ENCODE measurements at regions not wholly inside any gene's neighbourhood (a gene's known extent, or its start where the extent isn't known, plus 50 kb on each side); places are given as distances from the start of the nearest gene placed in this dataset.
"Not testable (repeated sequence)": the region's sequence is repeated elsewhere in the genome, so short reads cannot be mapped to it uniquely, and the experiment has no call there.

DNA sequence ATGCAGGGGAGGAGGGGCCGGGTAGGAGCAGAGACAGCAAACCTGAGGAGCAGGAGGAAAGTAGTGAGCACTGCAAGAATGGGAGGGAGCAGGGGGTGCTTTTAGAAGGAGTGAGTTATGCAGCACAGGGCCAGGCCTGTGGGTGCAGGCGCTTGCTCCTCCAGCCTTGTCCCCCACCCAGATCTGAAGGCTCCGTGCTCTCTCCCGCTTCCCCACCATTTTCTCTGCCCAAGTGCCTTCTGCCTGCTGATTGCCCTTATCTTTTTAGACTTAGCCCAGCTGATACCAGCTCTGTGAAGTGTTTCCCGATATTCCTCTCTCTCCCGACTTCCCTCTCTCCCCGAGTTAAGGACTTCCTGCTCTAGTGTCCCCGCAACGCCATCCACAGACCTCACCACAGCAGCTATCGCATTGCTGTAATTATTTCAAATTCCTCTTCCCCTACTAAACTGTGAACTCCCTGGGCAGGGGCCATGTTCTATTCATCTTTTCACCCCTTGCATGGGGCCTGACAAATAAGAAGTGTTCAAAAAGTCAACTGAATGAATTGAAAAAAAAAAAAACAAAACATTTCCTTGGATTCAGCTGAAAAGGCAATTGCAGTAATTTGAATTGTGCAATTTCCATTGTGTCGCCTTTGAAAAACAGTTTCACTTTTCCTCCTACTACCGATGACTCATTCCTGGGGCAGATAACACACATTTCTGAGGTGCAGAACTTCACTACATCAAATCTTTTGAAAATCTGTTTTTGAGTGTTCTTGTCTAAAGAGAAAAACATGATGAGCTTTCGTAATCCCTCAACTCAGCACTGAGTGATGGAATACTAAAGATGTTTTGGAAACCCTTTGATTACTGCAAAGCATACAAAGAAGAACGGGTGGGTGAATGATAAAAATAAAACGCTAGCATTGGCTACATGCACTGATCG lies 69.7 kb upstream of the BMAL1 start:
- H3K4me1 ChIP-seq (ENCODE audit: control insufficient read depth, insufficient read depth, low read length, poor library complexity, severe bottlenecking): peaks cover 32% of the 10 kb centered on the region
- H3K9me3 ChIP-seq (ENCODE audit: control insufficient read depth, low read length): no peaks in the 10 kb centered on the region
- H3K27ac ChIP-seq (ENCODE audit: low read depth, low read length, severe bottlenecking): peak overlapping the region; percentile 79
- H3K36me3 ChIP-seq (ENCODE audit: control insufficient read depth, insufficient read depth, low read length): no peaks in the 10 kb centered on the region
- no peak overlapping the region for H3K4me3 ChIP-seq (ENCODE audit: extremely low read depth, insufficient read depth, low read length, poor library complexity, severe bottlenecking)
- WGBS, 2 experiments (ENCODE audit: insufficient coverage in 2 of 2): 32 to 60% methylated on average over 8 to 12 of the region's 16 CpGs

DNA sequence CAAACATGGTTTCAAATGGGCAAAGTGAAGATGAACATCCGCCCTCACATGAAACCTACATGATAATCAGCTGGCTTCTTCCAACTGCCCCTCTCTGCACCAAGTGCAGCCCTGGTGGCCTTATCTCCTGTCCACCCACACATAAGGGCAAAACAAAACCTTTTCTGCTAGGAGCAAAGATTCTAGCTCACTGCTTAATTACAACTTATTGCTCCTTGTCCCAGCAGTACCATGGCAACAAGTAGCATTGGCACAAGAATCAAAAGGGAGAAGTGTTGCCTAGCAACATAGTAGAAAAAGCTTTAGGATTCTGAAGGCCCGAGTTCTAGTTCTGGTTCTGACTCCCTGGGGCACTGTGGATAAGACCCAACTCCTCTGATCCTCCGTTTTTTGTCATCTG lies 68.7 kb upstream of the BMAL1 start:
- WGBS, 2 experiments (ENCODE audit: insufficient coverage in 2 of 2): 82 to 87% methylated on average over 2 of the region's 3 CpGs
- H3K4me3 ChIP-seq (ENCODE audit: extremely low read depth, insufficient read depth, low read length, poor library complexity, severe bottlenecking): no peak overlapping the region
- H3K9me3 ChIP-seq (ENCODE audit: control insufficient read depth, low read length): no peaks in the 10 kb centered on the region
- no peaks in the 10 kb centered on the region for H3K36me3 ChIP-seq (ENCODE audit: control insufficient read depth, insufficient read depth, low read length)
- peak overlapping the region; percentile 79 for H3K27ac ChIP-seq (ENCODE audit: low read depth, low read length, severe bottlenecking)
- H3K4me1 ChIP-seq (ENCODE audit: control insufficient read depth, insufficient read depth, low read length, poor library complexity, severe bottlenecking): peaks cover 32% of the 10 kb centered on the region

GRCh38 chr11:13209379-13209778 lies 68.2 kb upstream of the BMAL1 start:
- no peaks in the 10 kb centered on the region for H3K36me3 ChIP-seq (ENCODE audit: control insufficient read depth, insufficient read depth, low read length)
- no peak overlapping the region for H3K4me3 ChIP-seq (ENCODE audit: extremely low read depth, insufficient read depth, low read length, poor library complexity, severe bottlenecking)
- peaks cover 36% of the 10 kb centered on the region for H3K4me1 ChIP-seq (ENCODE audit: control insufficient read depth, insufficient read depth, low read length, poor library complexity, severe bottlenecking)
- no peaks in the 10 kb centered on the region for H3K9me3 ChIP-seq (ENCODE audit: control insufficient read depth, low read length)
- WGBS, 2 experiments (ENCODE audit: insufficient coverage in 2 of 2): no CpG with 5 or more reads among the region's 3 CpGs
- no peak overlapping the region for H3K27ac ChIP-seq (ENCODE audit: low read depth, low read length, severe bottlenecking)

DNA sequence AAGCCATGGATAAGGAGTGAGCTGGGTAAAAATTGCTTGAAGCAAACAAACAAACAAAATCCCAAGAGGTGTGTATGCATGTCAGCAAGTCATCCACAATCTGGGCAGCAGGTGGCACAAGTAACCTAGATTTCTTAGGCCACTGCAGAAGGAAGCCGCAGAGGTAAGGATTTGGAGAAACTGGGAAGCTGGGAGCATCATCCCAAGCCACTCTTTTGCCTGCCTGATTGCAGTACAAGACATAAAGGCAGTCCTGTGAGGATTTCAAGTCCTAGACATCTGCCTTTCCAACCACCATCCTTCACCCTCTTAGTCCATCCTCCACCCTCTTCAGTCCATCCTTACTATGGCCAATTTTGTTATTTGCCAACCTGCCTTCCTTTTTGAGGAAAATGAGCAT lies 67.2 kb upstream of the BMAL1 start:
- H3K4me3 ChIP-seq (ENCODE audit: extremely low read depth, insufficient read depth, low read length, poor library complexity, severe bottlenecking): no peak overlapping the region
- peaks cover 42% of the 10 kb centered on the region for H3K4me1 ChIP-seq (ENCODE audit: control insufficient read depth, insufficient read depth, low read length, poor library complexity, severe bottlenecking)
- no peaks in the 10 kb centered on the region for H3K9me3 ChIP-seq (ENCODE audit: control insufficient read depth, low read length)
- no peak overlapping the region for H3K27ac ChIP-seq (ENCODE audit: low read depth, low read length, severe bottlenecking)
- 18% methylated on average over 1 of the region's 1 CpG; no CpG with 5 or more reads in 1 of the 2 experiments for WGBS, 2 experiments (ENCODE audit: insufficient coverage in 2 of 2)
- H3K36me3 ChIP-seq (ENCODE audit: control insufficient read depth, insufficient read depth, low read length): no peaks in the 10 kb centered on the region

GRCh38 chr11:13214276-13214675 lies 63.3 kb upstream of the BMAL1 start:
- no peaks in the 10 kb centered on the region for H3K36me3 ChIP-seq (ENCODE audit: control insufficient read depth, insufficient read depth, low read length)
- H3K4me1 ChIP-seq (ENCODE audit: control insufficient read depth, insufficient read depth, low read length, poor library complexity, severe bottlenecking): peaks cover 37% of the 10 kb centered on the region
- H3K4me3 ChIP-seq (ENCODE audit: extremely low read depth, insufficient read depth, low read length, poor library complexity, severe bottlenecking): no peak overlapping the region
- no peak overlapping the region for H3K27ac ChIP-seq (ENCODE audit: low read depth, low read length, severe bottlenecking)
- 81 to 100% methylated on average over 2 of the region's 5 CpGs for WGBS, 2 experiments (ENCODE audit: insufficient coverage in 2 of 2)
- no peaks in the 10 kb centered on the region for H3K9me3 ChIP-seq (ENCODE audit: control insufficient read depth, low read length)

GRCh38 chr11:13215149-13215548 lies 62.4 kb upstream of the BMAL1 start:
- peak overlapping the region; percentile 100 for H3K27ac ChIP-seq (ENCODE audit: low read depth, low read length, severe bottlenecking)
- no peaks in the 10 kb centered on the region for H3K36me3 ChIP-seq (ENCODE audit: control insufficient read depth, insufficient read depth, low read length)
- H3K4me1 ChIP-seq (ENCODE audit: control insufficient read depth, insufficient read depth, low read length, poor library complexity, severe bottlenecking): peaks cover 39% of the 10 kb centered on the region
- H3K9me3 ChIP-seq (ENCODE audit: control insufficient read depth, low read length): no peaks in the 10 kb centered on the region
- WGBS, 2 experiments (ENCODE audit: insufficient coverage in 2 of 2): 100% methylated on average over 1 to 2 of the region's 4 CpGs
- no peak overlapping the region for H3K4me3 ChIP-seq (ENCODE audit: extremely low read depth, insufficient read depth, low read length, poor library complexity, severe bottlenecking)

GRCh38 chr11:13216019-13216710 lies 61.4 kb upstream of the BMAL1 start:
- Histone ChIP-seq H3K4me1 (ENCODE audit: control insufficient read depth, insufficient read depth, low read length, poor library complexity, severe bottlenecking) (peaks cover 43% of the 10 kb centered on the region), H3K27ac (ENCODE audit: low read depth, low read length, severe bottlenecking) (peak overlapping the region; percentile 100), H3K36me3 (ENCODE audit: control insufficient read depth, insufficient read depth, low read length) (no peaks in the 10 kb centered on the region), H3K9me3 (ENCODE audit: control insufficient read depth, low read length) (no peaks in the 10 kb centered on the region), H3K4me3 (ENCODE audit: extremely low read depth, insufficient read depth, low read length, poor library complexity, severe bottlenecking) (no peak overlapping the region)
- 19 to 49% methylated on average over 6 to 8 of the region's 8 CpGs for WGBS, 2 experiments (ENCODE audit: insufficient coverage in 2 of 2)

DNA sequence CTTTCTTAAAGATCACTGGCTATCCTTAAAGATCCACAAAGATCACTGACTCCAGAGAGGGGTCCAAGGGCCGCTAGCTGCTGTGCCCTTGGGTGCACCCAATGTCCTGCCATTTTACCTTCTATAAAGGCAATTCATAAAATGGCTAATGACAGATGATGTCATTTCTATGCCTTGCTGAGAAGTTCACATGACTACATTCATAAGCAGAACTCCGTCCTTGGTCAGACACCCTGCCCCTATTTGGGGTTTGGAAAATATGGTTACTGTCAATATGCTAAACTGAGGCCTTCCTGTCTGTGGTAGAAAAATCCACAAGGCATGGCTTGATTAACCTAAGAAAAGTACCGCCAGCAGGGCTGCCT lies 60.9 kb upstream of the BMAL1 start:
- Histone ChIP-seq H3K36me3 (ENCODE audit: control insufficient read depth, insufficient read depth, low read length) (no peaks in the 10 kb centered on the region), H3K4me3 (ENCODE audit: extremely low read depth, insufficient read depth, low read length, poor library complexity, severe bottlenecking) (no peak overlapping the region), H3K9me3 (ENCODE audit: control insufficient read depth, low read length) (no peaks in the 10 kb centered on the region), H3K4me1 (ENCODE audit: control insufficient read depth, insufficient read depth, low read length, poor library complexity, severe bottlenecking) (peaks cover 45% of the 10 kb centered on the region), H3K27ac (ENCODE audit: low read depth, low read length, severe bottlenecking) (peak overlapping the region; percentile 100)
- WGBS, 2 experiments (ENCODE audit: insufficient coverage in 2 of 2): 40 to 67% methylated on average over 1 of the region's 3 CpGs

- H3K4me3 ChIP-seq (ENCODE audit: extremely low read depth, insufficient read depth, low read length, poor library complexity, severe bottlenecking); H3K36me3 ChIP-seq (ENCODE audit: control insufficient read depth, insufficient read depth, low read length); H3K9me3 ChIP-seq (ENCODE audit: control insufficient read depth, low read length); H3K27ac ChIP-seq (ENCODE audit: low read depth, low read length, severe bottlenecking): not testable (repeated sequence)
- H3K4me1 ChIP-seq (ENCODE audit: control insufficient read depth, insufficient read depth, low read length, poor library complexity, severe bottlenecking): peaks cover 65% of the 10 kb centered on the region
- WGBS, 2 experiments (ENCODE audit: insufficient coverage in 2 of 2): no CpG with 5 or more reads among the region's 1 CpG
Measured at GRCh38 chr11:13218685-13219084, 58.9 kb upstream of the BMAL1 start.

DNA sequence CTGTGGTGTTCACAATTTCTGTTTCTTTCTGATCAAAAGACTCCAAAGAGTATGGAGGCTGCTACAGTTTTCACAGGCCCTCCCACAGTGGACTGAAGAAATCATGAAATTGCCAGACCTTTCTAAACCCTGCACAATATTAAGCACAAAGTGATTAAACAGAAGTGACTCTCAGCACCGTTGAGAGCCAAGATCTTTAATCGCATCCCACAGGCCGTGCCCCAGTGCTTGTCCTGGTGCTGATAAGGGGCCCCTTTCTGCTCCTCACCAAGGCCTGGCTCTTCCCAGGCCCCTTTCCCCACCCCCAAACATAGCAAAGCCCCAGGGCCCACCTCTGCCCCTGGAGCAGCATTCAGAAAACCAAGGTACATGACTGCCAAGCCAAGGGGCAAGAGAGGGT lies 57.4 kb upstream of the BMAL1 start:
- Histone ChIP-seq H3K9me3 (ENCODE audit: control insufficient read depth, low read length) (no peaks in the 10 kb centered on the region), H3K4me1 (ENCODE audit: control insufficient read depth, insufficient read depth, low read length, poor library complexity, severe bottlenecking) (peaks cover 54% of the 10 kb centered on the region), H3K27ac (ENCODE audit: low read depth, low read length, severe bottlenecking) (peak overlapping the region; percentile 10), H3K4me3 (ENCODE audit: extremely low read depth, insufficient read depth, low read length, poor library complexity, severe bottlenecking) (no peak overlapping the region), H3K36me3 (ENCODE audit: control insufficient read depth, insufficient read depth, low read length) (no peaks in the 10 kb centered on the region)
- 86 to 88% methylated on average over 3 of the region's 3 CpGs for WGBS, 2 experiments (ENCODE audit: insufficient coverage in 2 of 2)

DNA sequence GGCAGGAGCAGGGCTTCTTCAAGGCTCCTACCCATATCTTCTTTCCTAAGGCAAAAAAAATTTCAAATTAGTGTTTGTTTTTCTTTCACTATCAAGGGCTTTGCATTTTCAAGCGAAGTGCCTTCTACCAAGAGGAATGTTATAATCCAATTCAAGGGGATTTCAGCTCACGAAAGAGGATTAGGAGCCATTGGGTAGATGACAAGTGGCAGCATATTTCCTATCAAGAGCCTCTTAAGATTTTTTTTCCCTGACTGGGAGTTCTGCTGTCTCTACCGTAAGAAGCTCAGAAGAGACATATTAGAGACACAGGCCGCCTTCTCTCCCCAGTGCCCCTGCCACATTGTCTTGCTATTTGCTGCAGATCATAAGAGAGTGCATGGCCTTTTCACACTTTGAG lies 55.9 kb upstream of the BMAL1 start:
- H3K27ac ChIP-seq (ENCODE audit: low read depth, low read length, severe bottlenecking): peak overlapping the region; percentile 67
- WGBS, 2 experiments (ENCODE audit: insufficient coverage in 2 of 2): 83 to 87% methylated on average over 1 to 2 of the region's 4 CpGs

More for the DNA sequence above, 55.9 kb upstream of the BMAL1 start:
- no peaks in the 10 kb centered on the region for H3K36me3 ChIP-seq (ENCODE audit: control insufficient read depth, insufficient read depth, low read length)
- H3K4me3 ChIP-seq (ENCODE audit: extremely low read depth, insufficient read depth, low read length, poor library complexity, severe bottlenecking): no peak overlapping the region
- peaks cover 50% of the 10 kb centered on the region for H3K4me1 ChIP-seq (ENCODE audit: control insufficient read depth, insufficient read depth, low read length, poor library complexity, severe bottlenecking)
- H3K9me3 ChIP-seq (ENCODE audit: control insufficient read depth, low read length): no peaks in the 10 kb centered on the region
